ENCODE measurements at regions not wholly inside any gene's neighbourhood (a gene's known extent, or its start where the extent isn't known, plus 50 kb on each side); places are given as distances from the start of the nearest gene placed in this dataset.

- Histone ChIP-seq H3K27me3 (ENCODE audit: control insufficient read depth in 2 of 2, insufficient read depth in 2 of 2, low read length in 2 of 2) (no peaks in the 10 kb centered on the region), H3K27ac (ENCODE audit: insufficient read depth, low read depth, low read length) (no peak overlapping the region), H3K36me3 (ENCODE audit: control insufficient read depth in 2 of 2, extremely low read depth in 1 of 2, insufficient read depth in 2 of 2, low read length in 2 of 2) (no peaks in the 10 kb centered on the region), H3K4me3 (replicated peaks in 1 of 3; ENCODE audit: insufficient read depth in 1 of 3, low read depth in 1 of 3, low read length in 3 of 3) (no peak overlapping the region), H3K79me2 (ENCODE audit: control insufficient read depth, insufficient read depth, low read length) (no peaks in the 10 kb centered on the region), H3K9me3 (replicated peaks; ENCODE audit: control insufficient read depth, insufficient read depth, low read length) (no peaks in the 10 kb centered on the region), H3K9ac (replicated peaks; ENCODE audit: extremely low read depth, insufficient read depth, low read length) (no peak overlapping the region), H4K20me1 (replicated peaks; ENCODE audit: control insufficient read depth, extremely low read depth, insufficient read depth, low read length) (no peaks in the 10 kb centered on the region), H2AFZ (ENCODE audit: low read depth, low read length) (no peak overlapping the region), H3K9me1 (replicated peaks; ENCODE audit: control insufficient read depth, extremely low read depth, insufficient read depth, low read length) (no peaks in the 10 kb centered on the region), H3K4me2 (ENCODE audit: insufficient read depth, low read length) (no peak overlapping the region), H3K4me1 (ENCODE audit: control insufficient read depth, extremely low read depth, insufficient read depth, low read length) (no peaks in the 10 kb centered on the region)
- intact Hi-C loops (cut with micrococcal nuclease) (no loop called here), dilution Hi-C loops (cut with MboI; ENCODE audit: extremely low pct_ligation_motif_present, low sequenced_read_pairs) (no loop called here)
- CTCF ChIA-PET: no interaction called here
- TF ChIP-seq EZH2 (IDR thresholded peaks at IDR 0.05; ENCODE audit: borderline replicate concordance, low read depth, low read length, severe bottlenecking) (no peak), POLR2A (IDR thresholded peaks at IDR 0.05; ENCODE audit: low read depth, low read length) (no peak), POLR2AphosphoS5 (IDR thresholded peaks at IDR 0.05; ENCODE audit: insufficient read depth, low read depth, low read length) (no peak), MYC (IDR thresholded peaks at IDR 0.05; ENCODE audit: low read depth, low read length) (no peak), MAX (IDR thresholded peaks at IDR 0.05; ENCODE audit: insufficient read depth, insufficient read length) (no peak), JUN (IDR thresholded peaks at IDR 0.05; ENCODE audit: borderline replicate concordance, insufficient read depth, insufficient read length, low read depth) (no peak), FOS (IDR thresholded peaks at IDR 0.05; ENCODE audit: borderline replicate concordance, insufficient read depth, low read length) (no peak)
- POLR2A ChIA-PET: no interaction called here
- BruUV-seq (replicated peaks): no TSS peak
- FAIRE-seq (no peak), DNase-seq (ENCODE audit: low read depth, low spot score) (no peak)
Measured at GRCh38 chr2:175500255-175500654, 318.7 kb upstream of the ATP5MC3 start.

GRCh38 chr2:175490360-175490791 is 308.9 kb upstream of the ATP5MC3 start:
- Histone ChIP-seq H3K4me3 (replicated peaks in 1 of 3; ENCODE audit: insufficient read depth in 1 of 3, low read depth in 1 of 3, low read length in 3 of 3) (no peak overlapping the region), H3K9me3 (replicated peaks; ENCODE audit: control insufficient read depth, insufficient read depth, low read length) (no peaks in the 10 kb centered on the region), H4K20me1 (replicated peaks; ENCODE audit: control insufficient read depth, extremely low read depth, insufficient read depth, low read length) (no peaks in the 10 kb centered on the region), H3K27me3 (ENCODE audit: control insufficient read depth in 2 of 2, insufficient read depth in 2 of 2, low read length in 2 of 2) (no peaks in the 10 kb centered on the region), H3K36me3 (ENCODE audit: control insufficient read depth in 2 of 2, extremely low read depth in 1 of 2, insufficient read depth in 2 of 2, low read length in 2 of 2) (no peaks in the 10 kb centered on the region), H3K79me2 (ENCODE audit: control insufficient read depth, insufficient read depth, low read length) (no peaks in the 10 kb centered on the region), H3K4me2 (ENCODE audit: insufficient read depth, low read length) (no peak overlapping the region), H3K9me1 (replicated peaks; ENCODE audit: control insufficient read depth, extremely low read depth, insufficient read depth, low read length) (no peaks in the 10 kb centered on the region), H3K4me1 (ENCODE audit: control insufficient read depth, extremely low read depth, insufficient read depth, low read length) (no peaks in the 10 kb centered on the region), H3K27ac (ENCODE audit: insufficient read depth, low read depth, low read length) (no peak overlapping the region), H2AFZ (ENCODE audit: low read depth, low read length) (no peak overlapping the region), H3K9ac (replicated peaks; ENCODE audit: extremely low read depth, insufficient read depth, low read length) (no peak overlapping the region)
- FAIRE-seq (no peak), DNase-seq (ENCODE audit: low read depth, low spot score) (no peak)
- BruUV-seq (replicated peaks): no TSS peak
- intact Hi-C loops (cut with micrococcal nuclease) (no loop called here), dilution Hi-C loops (cut with MboI; ENCODE audit: extremely low pct_ligation_motif_present, low sequenced_read_pairs) (no loop called here)
- POLR2A ChIA-PET: no interaction called here
- CTCF ChIA-PET: no interaction called here
- TF ChIP-seq FOS (IDR thresholded peaks at IDR 0.05; ENCODE audit: borderline replicate concordance, insufficient read depth, low read length) (no peak), POLR2AphosphoS5 (IDR thresholded peaks at IDR 0.05; ENCODE audit: insufficient read depth, low read depth, low read length) (no peak), CTCF (IDR thresholded peaks at IDR 0.05; ENCODE audit: extremely low read depth in 1 of 2, insufficient read depth in 1 of 2, low read depth in 1 of 2, low read length in 2 of 2) (no peak), JUN (IDR thresholded peaks at IDR 0.05; ENCODE audit: borderline replicate concordance, insufficient read depth, insufficient read length, low read depth) (no peak), MYC (IDR thresholded peaks at IDR 0.05; ENCODE audit: low read depth, low read length) (no peak), EZH2 (IDR thresholded peaks at IDR 0.05; ENCODE audit: borderline replicate concordance, low read depth, low read length, severe bottlenecking) (no peak), GATA2 (IDR thresholded peaks at IDR 0.05; ENCODE audit: insufficient read depth, insufficient read length, low read depth, low read length) (no peak), MAX (IDR thresholded peaks at IDR 0.05; ENCODE audit: insufficient read depth, insufficient read length) (no peak), POLR2A (IDR thresholded peaks at IDR 0.05; ENCODE audit: low read depth, low read length) (no peak)

All from endothelial cell of umbilical vein (primary cell).